GM11168 (cell line): ENCODE measurements at regions not wholly inside any gene's neighbourhood (a gene's known extent, or its start where the extent isn't known, plus 50 kb on each side); places are given as distances from the start of the nearest gene placed in this dataset.

ENCODE experiments used
- in situ Hi-C: fragments of 300-500 bp; cut with MboI; formaldehyde crosslinking; loops from one replicate; pipeline ENCODE4 v1.12.0; 2022; ENCODE audit warnings: low sequenced_read_pairs; ENCODE audit not compliant: unreplicated experiment

DNA sequence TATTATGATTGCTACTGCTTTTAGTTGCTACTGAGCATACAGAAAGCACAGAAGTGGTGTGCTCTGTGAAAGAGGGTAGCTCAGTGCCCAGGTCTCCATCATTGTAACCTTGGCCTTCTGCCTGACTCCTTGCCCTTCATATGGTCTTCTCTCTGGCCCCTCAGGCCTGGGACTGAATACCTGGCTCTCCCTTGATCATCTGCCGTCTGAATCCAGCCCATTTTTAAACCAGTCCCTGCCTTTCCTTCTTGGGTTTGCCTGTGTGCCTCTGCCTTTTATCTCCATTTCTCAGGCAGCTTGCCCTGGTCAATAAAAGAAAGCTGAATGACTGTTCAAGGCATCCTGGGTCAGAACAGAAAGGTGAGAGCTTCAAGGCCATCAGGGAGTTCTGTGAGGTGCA is 109.1 kb upstream of the ZNF438 start:
- in situ Hi-C loops, result no loop called here

DNA sequence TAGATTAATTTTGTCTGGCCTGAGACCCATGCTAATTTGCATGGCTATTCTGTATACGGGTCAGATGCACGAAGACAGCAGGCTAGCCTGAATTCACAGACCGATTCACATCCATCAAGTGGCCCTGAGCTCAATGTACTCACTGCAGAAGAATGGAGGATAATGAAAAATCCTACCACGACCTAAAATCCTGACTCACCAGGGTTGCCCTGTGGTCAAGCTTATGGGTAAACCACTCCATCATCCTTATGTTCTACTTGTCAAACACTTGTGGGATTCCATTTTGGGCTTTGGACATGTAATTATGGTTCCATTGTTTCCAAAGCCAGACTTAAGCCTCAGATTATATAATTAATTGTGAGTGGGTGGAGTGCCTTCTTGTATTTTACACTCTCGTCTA is 110.4 kb upstream of the ZNF438 start:
- in situ Hi-C loops, result no loop called here

DNA sequence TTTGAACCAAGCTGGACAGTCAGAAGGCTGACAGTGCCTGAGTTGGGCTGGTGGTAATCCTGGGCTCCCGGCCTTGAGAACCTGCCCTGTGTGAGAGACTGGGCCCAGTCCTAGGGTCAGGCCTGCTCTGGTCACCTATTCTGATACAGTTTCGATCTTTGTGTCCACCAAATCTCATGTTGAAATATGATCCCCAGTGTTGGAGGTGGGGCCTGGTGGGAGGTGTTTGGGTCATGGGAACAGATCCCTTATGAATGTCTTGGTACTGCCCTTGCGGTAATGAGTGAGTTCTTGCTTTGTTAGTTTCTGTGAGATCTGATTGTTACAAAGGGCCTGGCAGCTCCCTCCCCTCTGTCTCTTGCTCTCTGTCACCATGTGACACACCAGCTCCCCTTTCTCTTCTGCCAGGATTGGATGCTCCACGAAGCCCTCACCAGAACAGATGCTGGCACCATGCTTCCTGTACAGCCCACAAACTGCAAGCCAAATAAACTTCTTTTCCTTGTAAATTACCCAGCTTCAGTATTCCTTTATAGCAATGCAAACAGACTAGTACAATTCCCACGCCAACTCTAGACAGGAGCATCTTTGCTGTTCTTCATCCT is 111.8 kb upstream of the ZNF438 start:
- in situ Hi-C loops, result no loop called here

DNA sequence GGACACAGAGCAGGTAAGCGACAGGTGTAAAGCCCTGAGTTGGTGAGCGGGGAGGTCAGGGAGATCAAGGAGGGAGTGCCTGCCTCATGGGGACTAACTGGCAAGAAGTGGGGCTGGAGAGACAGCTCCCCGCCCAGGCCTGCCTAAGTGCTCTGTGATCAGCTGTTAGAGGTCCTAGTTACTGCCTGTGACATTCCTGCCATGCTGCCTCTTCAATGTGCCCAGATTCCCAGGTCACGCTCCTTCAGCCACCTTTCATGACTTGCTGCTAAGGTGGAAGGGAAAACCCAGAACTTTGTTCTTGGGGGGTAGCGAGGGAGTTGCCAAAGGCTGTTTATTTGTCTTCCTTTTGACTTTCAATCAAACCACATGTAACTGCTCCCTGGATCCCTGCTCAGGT is 114.3 kb upstream of the ZNF438 start:
- in situ Hi-C loops, result no loop called here

DNA sequence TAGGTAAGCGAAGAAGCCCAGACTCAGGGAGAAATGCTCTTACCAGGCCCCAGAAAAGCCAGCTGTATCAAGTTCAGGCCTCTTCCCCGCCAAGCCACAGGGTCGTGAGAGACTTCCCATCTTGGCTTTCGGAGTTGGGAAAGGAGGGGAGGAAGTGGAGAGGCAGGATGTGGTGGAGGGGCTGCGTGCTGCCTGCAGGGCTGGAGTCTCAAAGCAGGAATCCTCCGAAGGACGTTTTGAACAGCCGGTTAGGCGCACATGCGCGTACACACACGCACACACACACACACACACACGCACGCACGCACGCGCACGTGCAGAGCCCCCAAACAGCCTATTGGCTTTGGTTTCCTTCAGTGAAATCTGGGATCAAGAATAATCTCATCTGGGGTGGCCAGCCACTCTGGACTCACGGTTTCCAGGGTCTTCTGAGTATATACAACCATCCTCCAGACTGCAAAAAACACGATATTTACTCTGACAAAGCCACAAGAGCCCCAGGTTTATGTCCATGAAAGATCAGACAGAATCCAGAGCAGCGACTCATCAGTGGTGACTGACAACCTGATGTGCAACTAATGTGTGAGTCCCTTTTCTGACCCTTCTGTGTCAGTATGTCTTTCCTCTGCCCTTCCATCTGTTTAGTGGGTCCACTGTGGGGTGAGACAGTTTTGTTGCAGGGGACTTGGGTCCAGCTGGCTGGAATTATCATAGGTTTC is 115.0 kb upstream of the ZNF438 start:
- in situ Hi-C loops, result no loop called here

DNA sequence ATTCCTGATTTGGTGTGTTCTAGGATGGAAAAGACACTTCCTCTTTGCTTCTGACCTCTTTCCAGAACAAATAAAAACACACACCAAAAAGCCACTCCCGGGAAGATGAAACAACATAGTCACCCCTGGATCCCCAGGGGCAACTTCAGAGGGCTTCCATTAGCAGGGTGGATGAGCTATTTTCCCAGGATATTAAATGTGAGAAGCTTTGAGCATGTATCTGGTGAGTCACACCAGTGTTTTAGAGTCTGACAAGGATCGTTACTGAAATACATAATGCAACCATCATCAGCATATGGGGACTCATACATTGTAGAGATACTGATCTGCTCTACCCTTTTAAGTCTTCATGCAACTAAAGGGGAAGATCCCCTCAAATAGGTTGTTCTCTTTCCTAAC is 115.5 kb upstream of the ZNF438 start:
- in situ Hi-C loops, result no loop called here

DNA sequence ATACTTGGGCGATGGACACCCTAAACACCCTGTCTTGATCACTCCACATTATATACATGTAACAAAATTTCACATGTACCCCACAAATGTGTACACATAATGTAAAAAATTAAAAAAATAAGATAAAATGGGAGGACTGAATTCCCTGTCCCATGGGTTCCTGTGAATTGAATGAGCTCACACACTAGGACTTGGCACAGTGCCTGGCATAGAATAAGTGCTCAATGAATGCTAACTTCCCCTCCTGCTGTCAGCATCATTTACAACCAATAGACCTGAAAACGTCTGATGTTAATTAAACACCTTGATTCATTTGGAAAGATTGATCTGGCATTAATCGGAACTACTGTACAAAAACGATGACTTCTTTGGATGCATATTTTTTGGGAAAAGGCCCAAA is 117.3 kb upstream of the ZNF438 start:
- in situ Hi-C loops, result no loop called here

DNA sequence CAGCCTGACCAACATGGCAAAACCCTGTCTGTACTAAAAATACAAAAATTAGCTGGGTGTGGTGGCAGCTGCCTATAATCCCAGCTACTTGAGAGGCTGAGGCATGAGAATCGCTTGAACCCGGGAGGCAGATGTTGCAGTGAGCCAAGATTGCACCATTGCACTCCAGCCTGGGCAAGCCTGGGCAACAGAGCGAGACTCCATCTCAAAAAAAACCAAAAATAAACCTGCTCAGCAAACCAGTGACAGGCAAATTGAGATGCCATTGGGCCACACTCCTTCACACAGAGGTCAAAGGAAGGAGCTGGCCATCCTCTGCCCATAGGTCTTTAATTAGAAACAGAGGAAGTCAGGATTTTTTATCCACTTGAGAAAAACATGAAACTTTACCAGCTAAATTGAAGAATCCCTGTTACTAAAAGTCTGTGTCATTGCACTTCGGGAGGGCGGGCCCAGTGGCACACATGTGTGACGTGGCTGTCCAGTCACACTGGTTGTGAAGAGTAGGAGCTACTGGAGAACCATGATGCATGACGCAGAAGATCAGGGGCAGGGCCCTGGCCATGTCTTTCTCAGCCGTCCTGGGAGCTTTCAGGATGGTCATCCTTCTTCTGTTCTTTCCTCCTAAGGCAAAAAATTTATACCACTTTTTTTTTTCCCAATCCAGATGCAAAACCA is 118.3 kb upstream of the ZNF438 start:
- in situ Hi-C loops, result no loop called here

DNA sequence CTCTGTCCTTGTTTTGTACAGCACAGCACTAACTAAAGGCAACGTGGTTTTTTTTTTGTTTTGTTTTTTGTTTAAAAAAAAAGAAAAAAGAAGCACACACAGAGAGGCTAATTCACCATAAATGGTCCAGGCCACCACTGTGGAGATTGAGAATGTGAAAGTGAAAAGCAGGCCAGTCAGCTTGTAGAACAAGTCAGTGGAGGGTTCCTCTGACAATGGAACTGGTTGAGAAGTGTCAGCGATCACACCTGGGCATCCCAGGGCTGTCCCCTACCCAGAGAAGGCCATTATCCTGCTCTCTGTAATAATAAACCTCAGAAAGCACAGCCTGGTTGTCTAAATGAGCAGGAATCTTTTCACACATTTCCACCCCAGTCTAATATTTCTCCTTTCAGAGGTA is 119.6 kb upstream of the ZNF438 start:
- in situ Hi-C loops, result no loop called here

DNA sequence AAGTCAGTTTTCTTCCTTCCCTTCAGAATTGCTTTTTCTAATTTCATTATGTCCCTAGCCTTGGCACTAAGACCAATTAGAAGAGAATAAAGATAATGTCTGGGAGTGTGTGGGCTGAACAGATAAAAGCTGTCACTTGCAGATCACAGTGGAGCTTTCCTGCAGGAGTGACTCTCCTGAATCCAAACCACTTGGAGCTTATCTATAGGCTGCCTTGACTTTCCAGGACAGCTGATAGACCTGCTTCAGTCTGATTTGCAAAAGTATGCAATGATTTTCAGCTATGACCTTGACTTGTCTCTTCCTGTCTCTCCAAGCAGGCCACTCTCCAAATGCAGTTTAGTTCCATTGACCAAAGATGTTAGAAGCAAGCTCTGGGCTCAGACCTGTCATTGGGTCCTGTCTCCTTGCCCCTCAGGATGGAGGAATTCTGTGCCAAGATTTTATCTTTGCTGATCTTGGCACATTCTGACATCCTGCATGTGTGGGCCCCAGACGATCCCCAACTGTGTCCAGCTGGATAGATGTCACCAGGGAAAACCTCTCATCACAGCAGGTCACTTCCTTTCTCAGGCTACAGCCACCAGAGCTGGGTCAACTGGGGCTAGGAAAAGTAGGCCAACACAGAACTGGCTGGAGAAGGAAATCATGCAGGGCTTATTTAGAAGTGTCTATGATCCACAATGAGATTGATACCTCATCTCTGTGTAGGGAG is 120.9 kb upstream of the ZNF438 start:
- in situ Hi-C loops, result no loop called here

DNA sequence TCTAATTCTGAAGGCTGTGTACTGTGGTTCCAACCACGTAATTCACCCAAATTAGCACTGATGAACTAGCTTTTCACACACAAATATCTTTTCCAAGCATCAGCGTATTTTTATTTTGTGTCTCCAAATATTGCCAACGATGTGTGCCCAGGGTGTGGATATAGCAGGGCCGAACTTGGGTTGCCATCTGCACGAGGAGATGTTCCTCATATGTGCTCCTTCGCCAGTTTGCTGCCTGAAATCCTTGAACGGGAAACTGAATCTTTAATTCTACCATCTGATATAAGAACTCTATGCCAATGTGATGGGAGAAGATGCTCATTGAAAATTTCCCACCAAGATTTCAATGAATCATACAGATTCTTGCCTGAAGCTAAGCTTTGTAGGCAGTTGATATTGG is 121.5 kb upstream of the ZNF438 start:
- in situ Hi-C loops, result no loop called here

DNA sequence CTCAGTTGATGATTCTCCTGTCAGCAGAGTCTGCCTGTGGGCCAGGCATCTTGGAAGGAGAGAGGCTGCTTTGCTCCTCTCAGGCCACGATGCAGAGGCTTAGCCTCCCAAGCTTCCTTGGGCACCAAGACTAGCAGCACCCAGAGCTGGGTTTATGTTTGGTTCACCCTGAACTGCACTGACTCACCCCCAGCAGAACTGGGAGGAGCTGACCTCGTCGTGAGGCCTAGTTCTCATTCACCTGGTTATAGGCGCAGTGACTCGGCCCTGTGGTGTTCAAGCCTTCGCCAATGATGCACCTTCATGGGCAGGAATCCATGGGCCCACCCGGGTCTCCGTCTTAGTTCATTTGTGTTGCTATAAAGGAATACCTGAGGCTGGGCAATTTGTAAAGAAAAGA is 122.0 kb upstream of the ZNF438 start:
- in situ Hi-C loops, result no loop called here

DNA sequence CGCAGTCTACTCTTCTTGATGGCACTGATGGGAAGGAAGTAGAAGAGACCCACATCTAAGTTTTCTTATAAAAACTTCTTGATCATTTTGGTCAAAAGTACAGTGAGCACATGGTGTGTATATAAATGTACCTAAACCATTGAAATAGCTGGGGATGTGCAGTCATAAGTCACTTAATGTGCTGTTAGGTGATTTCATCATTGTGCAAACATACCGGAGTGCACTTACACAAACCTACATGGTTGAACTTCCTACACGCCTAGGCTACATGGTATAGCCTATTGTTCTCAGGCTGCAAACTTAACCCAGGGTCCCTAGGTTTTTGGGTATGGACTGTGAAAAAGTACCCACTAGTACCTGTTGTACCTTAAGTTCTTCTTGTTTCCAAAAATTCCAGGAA is 123.3 kb upstream of the ZNF438 start:
- in situ Hi-C loops, result no loop called here

DNA sequence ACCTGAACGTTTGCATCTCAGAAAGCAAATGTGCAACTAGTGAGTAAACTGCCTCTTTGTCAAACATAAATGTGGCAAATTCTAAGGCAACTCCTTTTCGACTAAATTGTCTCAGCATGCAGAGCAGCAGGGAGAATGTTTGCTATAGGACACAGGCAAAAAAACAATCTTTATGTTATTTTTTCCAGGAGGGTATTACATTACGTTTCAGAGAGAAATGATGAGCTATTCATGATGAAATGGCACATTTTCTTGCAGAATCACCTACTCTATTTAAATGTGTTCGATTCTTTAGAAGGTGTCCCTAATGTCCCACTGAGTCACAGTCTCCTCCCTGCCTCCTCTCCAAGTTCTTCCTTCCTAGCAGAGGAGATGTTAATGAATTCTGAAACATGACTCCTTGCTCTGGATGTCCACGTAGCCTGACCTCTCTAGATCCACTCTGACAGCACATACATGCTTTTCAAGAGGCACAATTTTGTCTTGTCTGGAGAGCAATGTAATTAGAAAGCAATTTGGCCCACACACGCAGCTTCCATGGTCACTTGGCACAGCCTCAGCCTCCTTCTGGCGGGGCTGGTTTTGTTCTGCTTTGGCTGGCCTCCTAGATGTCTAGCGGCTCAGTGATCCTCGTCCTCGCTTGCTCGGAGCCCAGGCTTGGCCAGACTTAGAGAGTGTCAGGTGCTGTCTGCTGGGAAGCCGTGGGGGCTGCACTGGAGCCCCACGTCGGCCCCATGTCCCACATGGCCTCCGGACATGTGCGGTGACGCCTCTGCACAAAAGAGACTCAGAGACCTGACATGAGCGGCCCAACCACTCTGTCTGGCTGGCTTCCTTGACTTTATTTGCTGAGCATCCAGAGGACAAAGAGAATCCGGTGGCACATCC is 125.7 kb upstream of the ZNF438 start:
- in situ Hi-C loops, result no loop called here

DNA sequence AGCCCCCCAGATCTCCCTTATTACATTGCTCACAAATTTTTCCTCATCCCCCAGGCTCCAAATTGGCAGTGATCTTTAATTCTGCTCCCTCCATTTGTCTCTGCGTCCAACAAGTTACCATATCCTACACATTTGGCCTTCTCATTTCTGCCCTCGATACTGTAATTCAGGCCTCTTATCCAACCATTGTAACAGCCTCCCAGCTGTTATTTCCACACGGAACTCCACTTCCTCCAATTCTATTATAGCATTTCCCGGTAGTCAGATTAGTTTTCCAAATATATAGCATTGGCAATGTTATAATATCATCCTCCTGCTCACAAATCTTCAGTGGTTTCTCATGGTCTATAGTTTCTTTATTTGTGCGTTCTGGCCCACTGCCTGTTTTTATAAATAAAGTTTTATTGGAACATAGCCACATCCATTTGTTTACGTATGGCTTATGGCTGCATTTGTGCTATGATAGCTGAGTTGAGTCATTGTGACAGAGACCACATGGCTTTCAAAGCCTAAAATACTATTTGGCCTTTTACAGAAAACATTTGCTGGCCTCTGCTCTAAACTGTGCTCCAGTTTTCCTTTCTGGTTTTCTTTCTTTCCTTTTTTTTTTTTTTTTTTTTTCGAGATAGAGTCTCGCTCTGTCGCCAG is 126.5 kb upstream of the ZNF438 start:
- in situ Hi-C loops, result no loop called here

DNA sequence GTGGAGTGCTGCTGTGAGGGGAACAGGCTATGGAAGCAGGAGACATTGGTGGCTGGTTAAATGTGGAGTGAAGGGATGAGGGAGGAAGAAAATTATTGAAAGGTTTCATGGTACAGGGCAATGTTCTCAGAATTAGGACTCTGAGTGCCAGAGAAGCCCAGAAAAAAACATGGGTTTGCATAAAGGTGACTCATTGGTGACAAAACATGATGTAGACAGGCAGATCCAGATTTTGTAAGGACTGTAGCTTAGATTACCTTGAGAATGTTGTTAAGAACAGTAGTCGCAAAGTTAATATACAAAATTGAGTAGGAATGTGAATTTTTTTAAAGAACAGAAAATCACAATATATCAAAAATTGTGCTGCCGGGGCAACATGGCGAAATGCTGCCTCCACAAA is 134.9 kb upstream of the ZNF438 start:
- in situ Hi-C loops, result no loop called here

DNA sequence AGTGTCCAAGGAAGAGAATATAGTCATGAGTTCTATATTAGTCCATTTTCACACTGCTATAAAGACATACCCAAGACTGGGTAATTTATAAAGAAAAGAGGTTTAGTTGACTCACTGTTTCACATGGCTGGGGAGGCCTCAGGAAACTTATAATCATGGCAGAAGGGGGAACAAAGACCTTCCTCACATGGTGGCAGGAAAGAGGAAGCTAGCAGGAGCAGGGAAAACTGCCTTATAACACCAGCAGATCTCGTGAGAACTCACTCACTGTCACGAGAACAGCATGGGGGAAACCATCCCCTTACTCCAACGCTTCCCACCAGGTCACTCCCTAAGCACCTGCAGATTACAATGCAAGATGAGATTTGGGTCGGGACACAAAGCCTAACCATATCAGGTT is 139.0 kb upstream of the ZNF438 start:
- in situ Hi-C loops, result no loop called here

DNA sequence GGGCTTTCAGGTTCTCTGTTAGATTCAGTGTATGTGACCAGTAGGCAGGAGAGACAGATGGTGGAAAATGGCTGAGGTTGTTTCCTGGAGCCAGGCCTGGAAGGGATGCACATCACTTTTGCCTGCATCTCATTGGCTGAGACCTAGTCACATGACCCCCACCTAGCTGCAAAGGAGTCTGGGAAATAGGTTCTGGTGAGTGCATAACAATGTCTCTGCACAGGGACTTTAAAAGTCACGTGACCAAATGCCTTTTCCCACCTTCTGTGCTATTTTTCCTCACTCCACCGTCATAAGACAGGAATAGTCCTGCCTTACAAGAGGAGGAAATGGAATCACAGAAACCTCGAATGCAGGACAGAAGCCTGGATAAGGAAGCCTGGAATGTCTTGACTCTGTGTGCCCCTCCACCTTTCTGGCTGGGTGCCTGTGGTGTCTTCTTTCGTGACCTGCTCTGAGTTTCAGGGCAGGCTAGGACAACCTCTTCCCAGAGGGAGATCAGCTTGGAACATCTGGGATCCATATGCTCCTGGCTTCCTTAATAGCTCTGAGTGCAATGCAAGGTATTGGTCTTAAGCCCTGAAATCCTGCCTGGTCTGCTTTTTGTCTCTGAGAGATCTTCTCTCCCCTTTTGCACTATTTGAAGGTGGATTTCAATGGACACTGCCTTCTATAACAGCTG is 139.9 kb upstream of the ZNF438 start:
- in situ Hi-C loops, result no loop called here

DNA sequence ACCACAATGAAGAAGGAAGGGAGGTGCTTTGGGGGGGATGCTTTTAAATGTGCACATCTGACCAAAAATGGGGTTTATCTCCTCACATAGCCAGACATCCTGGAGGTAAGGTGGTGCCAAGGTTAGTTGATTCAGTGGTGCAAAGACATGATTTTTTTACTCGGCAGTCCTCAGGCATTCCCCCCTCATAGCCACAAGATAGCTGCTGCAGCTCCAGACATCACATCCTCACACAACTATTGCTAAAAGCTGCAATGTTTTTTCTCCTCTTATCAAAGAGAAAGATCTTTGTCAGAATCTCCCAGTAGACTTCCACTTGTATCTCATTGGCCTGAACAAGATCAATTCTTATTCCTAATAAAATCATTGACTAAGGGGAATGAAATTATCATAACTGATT is 141.3 kb upstream of the ZNF438 start:
- in situ Hi-C loops, result no loop called here
